Large intestine (tissue), 3 donors: ENCODE measurements at regions not wholly inside any gene's neighbourhood (a gene's known extent, or its start where the extent isn't known, plus 50 kb on each side); places are given as distances from the start of the nearest gene placed in this dataset.

Experiments
- DNase-seq, 2 donors: peaks; one replicate each; pipeline versions ENCODE4 v3.0.0 to v3.0.0-alpha.2; 2013
- H3K27ac ChIP-seq: one replicate; pipeline ENCODE4 v1.5.1; 2013; ENCODE audit warnings: low read length
- H3K27me3 ChIP-seq: 2 replicates; pipeline ENCODE4 v1.6.1; 2013; ENCODE audit warnings: low read length; ENCODE audit not compliant: control insufficient read depth, insufficient read depth
- H3K36me3 ChIP-seq: 2 replicates; pipeline ENCODE4 v1.6.1; 2013; ENCODE audit warnings: low read length; ENCODE audit not compliant: control insufficient read depth, insufficient read depth
- H3K4me1 ChIP-seq: one replicate; pipeline ENCODE4 v1.6.1; 2013; ENCODE audit warnings: low read length; ENCODE audit not compliant: control insufficient read depth, insufficient read depth
- H3K4me3 ChIP-seq: one replicate; pipeline ENCODE4 v1.5.1; 2013; ENCODE audit warnings: low read length
- H3K9me3 ChIP-seq: one replicate; pipeline ENCODE4 v1.6.1; 2013; ENCODE audit warnings: mild to moderate bottlenecking, low read depth, low read length, moderate library complexity; ENCODE audit not compliant: control insufficient read depth
- WGBS: methylation state at CpG from one replicate; pipeline ENCODE4 v1.1.5; 2013; ENCODE audit warnings: low lambda C conversion rate; ENCODE audit not compliant: insufficient coverage; 5-methylcytosine and 5-hydroxymethylcytosine counted together

- H3K27me3 ChIP-seq: peaks cover 2% of the 10 kb centered on the region
- no peak for DNase-seq
- H3K36me3 ChIP-seq: no peaks in the 10 kb centered on the region
- no peak overlapping the region for H3K4me3 ChIP-seq
- WGBS: 80% methylated on average over 1 of the region's 18 CpGs
- peaks cover 9% of the 10 kb centered on the region for H3K9me3 ChIP-seq
- no peaks in the 10 kb centered on the region for H3K4me1 ChIP-seq
- no peak overlapping the region for H3K27ac ChIP-seq
Observed at GRCh38 chr15:70337277-70338186, 239.8 kb upstream of the TLE3 start.

- H3K9me3 ChIP-seq: peaks cover 9% of the 10 kb centered on the region
- no peak overlapping the region for H3K27ac ChIP-seq
- H3K27me3 ChIP-seq: peaks cover 2% of the 10 kb centered on the region
- DNase-seq: no peak
- no peaks in the 10 kb centered on the region for H3K4me1 ChIP-seq
- 100% methylated on average over 2 of the region's 6 CpGs for WGBS
- no peaks in the 10 kb centered on the region for H3K36me3 ChIP-seq
- H3K4me3 ChIP-seq: no peak overlapping the region
Observed at GRCh38 chr15:70336425-70337009, 238.8 kb upstream of the TLE3 start.

GRCh38 chr15:70334286-70334685 is 236.6 kb upstream of the TLE3 start:
- H3K27ac ChIP-seq: no peak overlapping the region
- H3K36me3 ChIP-seq: no peaks in the 10 kb centered on the region
- peaks cover 9% of the 10 kb centered on the region for H3K9me3 ChIP-seq
- no peaks in the 10 kb centered on the region for H3K4me1 ChIP-seq
- peaks cover 2% of the 10 kb centered on the region for H3K27me3 ChIP-seq
- H3K4me3 ChIP-seq: no peak overlapping the region
- DNase-seq: no peak
- 100% methylated on average over 5 of the region's 5 CpGs for WGBS

GRCh38 chr15:70329179-70329578 is 231.5 kb upstream of the TLE3 start:
- no peak for DNase-seq
- no CpG with 5 or more reads among the region's 8 CpGs for WGBS

GRCh38 chr15:70328679-70329115 is 231.0 kb upstream of the TLE3 start:
- peaks cover under 1% of the 10 kb centered on the region for H3K9me3 ChIP-seq
- no peak for DNase-seq
- no peaks in the 10 kb centered on the region for H3K27me3 ChIP-seq
- H3K27ac ChIP-seq: no peak overlapping the region
- H3K4me3 ChIP-seq: no peak overlapping the region
- H3K4me1 ChIP-seq: no peaks in the 10 kb centered on the region
- WGBS: no CpG with 5 or more reads among the region's 3 CpGs
- no peaks in the 10 kb centered on the region for H3K36me3 ChIP-seq

More at GRCh38 chr15:70329179-70329578, 231.5 kb upstream of the TLE3 start:
- H3K4me1 ChIP-seq: no peaks in the 10 kb centered on the region
- peaks cover 6% of the 10 kb centered on the region for H3K9me3 ChIP-seq
- H3K36me3 ChIP-seq: no peaks in the 10 kb centered on the region
- no peak overlapping the region for H3K4me3 ChIP-seq
- no peak overlapping the region for H3K27ac ChIP-seq
- H3K27me3 ChIP-seq: no peaks in the 10 kb centered on the region

GRCh38 chr15:70327856-70328678 is 230.3 kb upstream of the TLE3 start:
- Histone ChIP-seq H3K27ac (peak overlapping the region; percentile 16), H3K4me3 (no peak overlapping the region)
- no peak for DNase-seq

GRCh38 chr15:70327328-70327855 is 229.7 kb upstream of the TLE3 start:
- peaks cover 9% of the 10 kb centered on the region for H3K4me1 ChIP-seq
- no peaks in the 10 kb centered on the region for H3K9me3 ChIP-seq
- no peak for DNase-seq
- WGBS: 96% methylated on average over 3 of the region's 3 CpGs
- no peaks in the 10 kb centered on the region for H3K36me3 ChIP-seq
- H3K27me3 ChIP-seq: no peaks in the 10 kb centered on the region
- H3K27ac ChIP-seq: peak overlapping the region; percentile 16
- no peak overlapping the region for H3K4me3 ChIP-seq

More at GRCh38 chr15:70327856-70328678, 230.3 kb upstream of the TLE3 start:
- Histone ChIP-seq H3K27me3 (no peaks in the 10 kb centered on the region), H3K4me1 (peaks cover 5% of the 10 kb centered on the region), H3K9me3 (no peaks in the 10 kb centered on the region), H3K36me3 (no peaks in the 10 kb centered on the region)
- no CpG with 5 or more reads among the region's 8 CpGs for WGBS

- no peak for DNase-seq
- H3K4me3 ChIP-seq: no peak overlapping the region
- 40% methylated on average over 1 of the region's 15 CpGs for WGBS
- H3K27ac ChIP-seq: no peak overlapping the region
- peaks cover 33% of the 10 kb centered on the region for H3K4me1 ChIP-seq
- H3K36me3 ChIP-seq: no peaks in the 10 kb centered on the region
- no peaks in the 10 kb centered on the region for H3K9me3 ChIP-seq
- H3K27me3 ChIP-seq: no peaks in the 10 kb centered on the region
Observed at GRCh38 chr15:70324001-70324974, 226.6 kb upstream of the TLE3 start.

- DNase-seq: peak in 1 of 2 donors; percentile 32
- no CpG with 5 or more reads among the region's 11 CpGs for WGBS
- Histone ChIP-seq H3K4me1 (peaks cover 33% of the 10 kb centered on the region), H3K27ac (peak overlapping the region; percentile 41), H3K36me3 (no peaks in the 10 kb centered on the region), H3K27me3 (no peaks in the 10 kb centered on the region), H3K9me3 (no peaks in the 10 kb centered on the region), H3K4me3 (no peak overlapping the region)
Observed at GRCh38 chr15:70323111-70323851, 225.6 kb upstream of the TLE3 start.
